ENCODE measurements at regions not wholly inside any gene's neighbourhood (a gene's known extent, or its start where the extent isn't known, plus 50 kb on each side); places are given as distances from the start of the nearest gene placed in this dataset.

- no peak for DNase-seq
- no peak overlapping the region for H3K4me3 ChIP-seq (ENCODE audit: insufficient read depth, low read depth, low read length, poor library complexity, severe bottlenecking)
- no peaks in the 10 kb centered on the region for H3K27me3 ChIP-seq (replicated peaks; ENCODE audit: control insufficient read depth, insufficient read depth, low read length, poor library complexity, severe bottlenecking)
- no peak overlapping the region for H3K27ac ChIP-seq (ENCODE audit: insufficient read depth, low read length, poor library complexity, severe bottlenecking)
- H3K36me3 ChIP-seq (ENCODE audit: control insufficient read depth, insufficient read depth, low read length), result no peaks in the 10 kb centered on the region
- H3K9me3 ChIP-seq (ENCODE audit: control insufficient read depth, low read length), result no peaks in the 10 kb centered on the region
- no peaks in the 10 kb centered on the region for H3K4me1 ChIP-seq (ENCODE audit: control insufficient read depth, insufficient read depth, low read length, poor library complexity, severe bottlenecking)
Observed at GRCh38 chr11:19323502-19323901, 82.8 kb upstream of the E2F8 start.

DNA sequence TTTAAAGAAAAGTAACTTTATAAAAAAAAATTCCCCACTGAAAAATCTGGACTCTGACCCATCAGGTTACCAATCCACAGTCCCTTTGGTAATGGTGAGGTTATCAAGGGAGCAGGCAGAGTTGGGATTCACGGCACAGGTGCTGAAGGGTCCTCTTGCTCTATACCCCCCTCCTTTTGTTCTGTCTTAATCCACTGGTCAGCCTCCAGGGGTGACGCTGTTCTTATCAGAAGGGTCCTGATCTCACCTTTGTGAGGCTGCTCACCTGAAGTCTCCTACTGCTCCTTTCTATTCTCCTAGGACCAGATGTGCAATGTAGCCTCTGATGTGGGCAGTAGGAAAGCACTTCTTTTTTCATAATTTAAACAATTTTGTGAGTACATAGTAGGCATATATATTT, 80.6 kb upstream of the E2F8 start:
- H3K9me3 ChIP-seq (ENCODE audit: control insufficient read depth, low read length), result no peaks in the 10 kb centered on the region
- DNase-seq, result no peak

DNA sequence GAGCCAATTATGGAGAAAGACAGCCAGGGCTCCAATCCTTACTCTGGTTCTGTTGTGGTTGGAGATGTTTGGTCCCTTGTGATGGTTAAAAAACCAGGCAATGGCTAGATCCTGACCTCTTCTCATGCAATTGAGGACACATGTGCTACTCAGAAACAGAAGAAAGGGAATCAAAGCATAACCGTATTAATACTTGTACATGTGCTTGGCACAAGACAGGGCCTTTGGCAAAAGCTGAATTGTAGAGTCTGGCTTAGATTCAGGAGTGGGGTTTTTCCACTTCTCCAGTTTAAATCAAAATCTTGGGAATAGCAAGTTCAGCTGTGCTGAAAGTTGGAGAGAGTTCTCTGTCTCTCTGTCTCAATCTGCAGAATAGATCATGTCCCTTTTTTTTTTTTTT, 80.1 kb upstream of the E2F8 start:
- Histone ChIP-seq H3K36me3 (ENCODE audit: control insufficient read depth, insufficient read depth, low read length) (no peaks in the 10 kb centered on the region), H3K4me3 (ENCODE audit: insufficient read depth, low read depth, low read length, poor library complexity, severe bottlenecking) (no peak overlapping the region), H3K27ac (ENCODE audit: insufficient read depth, low read length, poor library complexity, severe bottlenecking) (no peak overlapping the region), H3K9me3 (ENCODE audit: control insufficient read depth, low read length) (no peaks in the 10 kb centered on the region), H3K27me3 (replicated peaks; ENCODE audit: control insufficient read depth, insufficient read depth, low read length, poor library complexity, severe bottlenecking) (no peaks in the 10 kb centered on the region), H3K4me1 (ENCODE audit: control insufficient read depth, insufficient read depth, low read length, poor library complexity, severe bottlenecking) (no peaks in the 10 kb centered on the region)
- DNase-seq, result no peak

More for the DNA sequence above, 80.6 kb upstream of the E2F8 start:
- H3K27me3 ChIP-seq (replicated peaks; ENCODE audit: control insufficient read depth, insufficient read depth, low read length, poor library complexity, severe bottlenecking), result no peaks in the 10 kb centered on the region
- H3K27ac ChIP-seq (ENCODE audit: insufficient read depth, low read length, poor library complexity, severe bottlenecking), result no peak overlapping the region
- H3K4me3 ChIP-seq (ENCODE audit: insufficient read depth, low read depth, low read length, poor library complexity, severe bottlenecking), result no peak overlapping the region
- no peaks in the 10 kb centered on the region for H3K36me3 ChIP-seq (ENCODE audit: control insufficient read depth, insufficient read depth, low read length)
- no peaks in the 10 kb centered on the region for H3K4me1 ChIP-seq (ENCODE audit: control insufficient read depth, insufficient read depth, low read length, poor library complexity, severe bottlenecking)

DNA sequence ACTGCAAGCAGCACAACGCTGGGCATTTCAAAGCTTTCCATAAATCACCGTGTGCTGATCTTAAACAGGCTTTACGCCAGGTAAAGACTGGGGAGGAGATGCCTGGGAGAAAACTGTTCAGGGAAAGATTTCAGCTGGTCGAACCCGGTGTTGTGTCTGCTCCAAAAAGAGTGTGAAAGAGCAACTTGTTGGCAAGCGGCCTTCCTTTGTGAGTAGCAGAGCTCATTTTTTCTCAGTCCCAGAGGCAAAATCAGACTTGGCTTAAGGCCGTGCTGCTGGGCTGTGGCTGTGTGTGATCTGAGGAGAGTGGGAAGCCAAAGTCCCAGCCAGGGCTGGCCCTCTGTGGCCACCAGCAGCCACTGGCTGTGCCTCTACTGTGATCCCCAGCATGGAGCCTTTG, 75.7 kb upstream of the E2F8 start:
- Histone ChIP-seq H3K9me3 (ENCODE audit: control insufficient read depth, low read length) (no peaks in the 10 kb centered on the region), H3K27me3 (replicated peaks; ENCODE audit: control insufficient read depth, insufficient read depth, low read length, poor library complexity, severe bottlenecking) (no peaks in the 10 kb centered on the region), H3K4me1 (ENCODE audit: control insufficient read depth, insufficient read depth, low read length, poor library complexity, severe bottlenecking) (no peaks in the 10 kb centered on the region), H3K4me3 (ENCODE audit: insufficient read depth, low read depth, low read length, poor library complexity, severe bottlenecking) (no peak overlapping the region), H3K27ac (ENCODE audit: insufficient read depth, low read length, poor library complexity, severe bottlenecking) (no peak overlapping the region), H3K36me3 (ENCODE audit: control insufficient read depth, insufficient read depth, low read length) (no peaks in the 10 kb centered on the region)
- no peak for DNase-seq

- no peak for DNase-seq
- no peak overlapping the region for H3K4me3 ChIP-seq (ENCODE audit: insufficient read depth, low read depth, low read length, poor library complexity, severe bottlenecking)
- H3K4me1 ChIP-seq (ENCODE audit: control insufficient read depth, insufficient read depth, low read length, poor library complexity, severe bottlenecking), result no peaks in the 10 kb centered on the region
Observed at GRCh38 chr11:19315511-19315910, 74.8 kb upstream of the E2F8 start.

GRCh38 chr11:19313140-19313539, 72.4 kb upstream of the E2F8 start:
- Histone ChIP-seq H3K4me1 (ENCODE audit: control insufficient read depth, insufficient read depth, low read length, poor library complexity, severe bottlenecking) (no peaks in the 10 kb centered on the region), H3K9me3 (ENCODE audit: control insufficient read depth, low read length) (no peaks in the 10 kb centered on the region), H3K4me3 (ENCODE audit: insufficient read depth, low read depth, low read length, poor library complexity, severe bottlenecking) (no peak overlapping the region), H3K27ac (ENCODE audit: insufficient read depth, low read length, poor library complexity, severe bottlenecking) (no peak overlapping the region), H3K27me3 (replicated peaks; ENCODE audit: control insufficient read depth, insufficient read depth, low read length, poor library complexity, severe bottlenecking) (no peaks in the 10 kb centered on the region), H3K36me3 (ENCODE audit: control insufficient read depth, insufficient read depth, low read length) (no peaks in the 10 kb centered on the region)
- no peak for DNase-seq

More at GRCh38 chr11:19315511-19315910, 74.8 kb upstream of the E2F8 start:
- H3K27ac ChIP-seq (ENCODE audit: insufficient read depth, low read length, poor library complexity, severe bottlenecking), result no peak overlapping the region
- no peaks in the 10 kb centered on the region for H3K9me3 ChIP-seq (ENCODE audit: control insufficient read depth, low read length)
- no peaks in the 10 kb centered on the region for H3K36me3 ChIP-seq (ENCODE audit: control insufficient read depth, insufficient read depth, low read length)
- no peaks in the 10 kb centered on the region for H3K27me3 ChIP-seq (replicated peaks; ENCODE audit: control insufficient read depth, insufficient read depth, low read length, poor library complexity, severe bottlenecking)

GRCh38 chr11:19311308-19312030, 70.7 kb upstream of the E2F8 start:
- H3K4me1 ChIP-seq (ENCODE audit: control insufficient read depth, insufficient read depth, low read length, poor library complexity, severe bottlenecking), result no peaks in the 10 kb centered on the region
- H3K27me3 ChIP-seq (replicated peaks; ENCODE audit: control insufficient read depth, insufficient read depth, low read length, poor library complexity, severe bottlenecking), result no peaks in the 10 kb centered on the region
- H3K9me3 ChIP-seq (ENCODE audit: control insufficient read depth, low read length), result no peaks in the 10 kb centered on the region
- no peak for DNase-seq
- H3K4me3 ChIP-seq (ENCODE audit: insufficient read depth, low read depth, low read length, poor library complexity, severe bottlenecking), result no peak overlapping the region
- no peaks in the 10 kb centered on the region for H3K36me3 ChIP-seq (ENCODE audit: control insufficient read depth, insufficient read depth, low read length)
- H3K27ac ChIP-seq (ENCODE audit: insufficient read depth, low read length, poor library complexity, severe bottlenecking), result no peak overlapping the region

DNA sequence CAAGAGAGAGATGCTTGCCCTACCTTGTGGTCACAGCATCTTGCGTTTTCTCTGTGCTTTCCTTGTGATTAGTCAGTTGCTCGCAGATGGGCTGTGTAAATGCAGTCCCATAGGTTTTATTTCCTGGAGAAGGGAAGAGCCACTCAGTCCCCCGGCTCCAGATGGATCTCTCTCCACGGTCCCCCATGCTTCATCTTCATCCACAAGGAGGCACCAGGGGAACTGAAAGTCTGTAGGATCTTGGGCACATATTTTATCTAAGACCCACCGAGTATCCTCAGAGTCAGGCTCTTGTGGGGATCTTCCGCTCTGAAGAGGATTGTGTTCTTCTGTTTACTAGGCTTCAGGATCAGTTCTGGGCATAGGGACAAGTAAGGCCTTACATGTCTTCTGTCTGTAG, 66.8 kb upstream of the E2F8 start:
- Histone ChIP-seq H3K36me3 (ENCODE audit: control insufficient read depth, insufficient read depth, low read length) (no peaks in the 10 kb centered on the region), H3K4me3 (ENCODE audit: insufficient read depth, low read depth, low read length, poor library complexity, severe bottlenecking) (no peak overlapping the region), H3K27me3 (replicated peaks; ENCODE audit: control insufficient read depth, insufficient read depth, low read length, poor library complexity, severe bottlenecking) (no peaks in the 10 kb centered on the region), H3K4me1 (ENCODE audit: control insufficient read depth, insufficient read depth, low read length, poor library complexity, severe bottlenecking) (no peaks in the 10 kb centered on the region), H3K9me3 (ENCODE audit: control insufficient read depth, low read length) (no peaks in the 10 kb centered on the region), H3K27ac (ENCODE audit: insufficient read depth, low read length, poor library complexity, severe bottlenecking) (no peak overlapping the region)
- no peak for DNase-seq

- H3K36me3 ChIP-seq (ENCODE audit: control insufficient read depth, insufficient read depth, low read length), result no peaks in the 10 kb centered on the region
- no peaks in the 10 kb centered on the region for H3K4me1 ChIP-seq (ENCODE audit: control insufficient read depth, insufficient read depth, low read length, poor library complexity, severe bottlenecking)
- no peak for DNase-seq
- no peak overlapping the region for H3K27ac ChIP-seq (ENCODE audit: insufficient read depth, low read length, poor library complexity, severe bottlenecking)
- H3K9me3 ChIP-seq (ENCODE audit: control insufficient read depth, low read length), result no peaks in the 10 kb centered on the region
- H3K27me3 ChIP-seq (replicated peaks; ENCODE audit: control insufficient read depth, insufficient read depth, low read length, poor library complexity, severe bottlenecking), result no peaks in the 10 kb centered on the region
- no peak overlapping the region for H3K4me3 ChIP-seq (ENCODE audit: insufficient read depth, low read depth, low read length, poor library complexity, severe bottlenecking)
Observed at GRCh38 chr11:19306179-19306944, 65.6 kb upstream of the E2F8 start.

DNA sequence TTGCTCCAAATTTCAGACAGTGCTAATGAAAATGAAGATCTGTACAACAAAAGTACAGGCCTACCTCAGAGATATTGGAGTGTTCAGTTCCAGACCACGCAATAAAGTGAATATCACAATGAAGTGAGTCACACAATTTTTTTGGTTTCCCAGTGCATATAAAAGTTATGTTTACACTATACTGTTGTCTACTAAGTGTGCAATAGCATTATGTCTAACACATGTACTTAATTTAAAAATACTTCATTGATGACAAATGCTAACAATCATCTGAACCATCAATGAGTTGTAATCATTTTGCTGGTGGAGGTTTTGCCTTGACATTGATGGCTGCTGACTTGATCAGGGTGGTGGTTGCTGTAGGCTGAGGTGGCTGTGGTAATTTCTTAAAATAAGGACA, 60.6 kb upstream of the E2F8 start:
- no peak overlapping the region for H3K4me3 ChIP-seq (ENCODE audit: insufficient read depth, low read depth, low read length, poor library complexity, severe bottlenecking)
- H3K4me1 ChIP-seq (ENCODE audit: control insufficient read depth, insufficient read depth, low read length, poor library complexity, severe bottlenecking), result no peaks in the 10 kb centered on the region
- no peaks in the 10 kb centered on the region for H3K9me3 ChIP-seq (ENCODE audit: control insufficient read depth, low read length)
- H3K36me3 ChIP-seq (ENCODE audit: control insufficient read depth, insufficient read depth, low read length), result no peaks in the 10 kb centered on the region
- DNase-seq, result no peak
- H3K27me3 ChIP-seq (replicated peaks; ENCODE audit: control insufficient read depth, insufficient read depth, low read length, poor library complexity, severe bottlenecking), result no peaks in the 10 kb centered on the region
- no peak overlapping the region for H3K27ac ChIP-seq (ENCODE audit: insufficient read depth, low read length, poor library complexity, severe bottlenecking)
